ENCODE measurements at regions not wholly inside any gene's neighbourhood (a gene's known extent, or its start where the extent isn't known, plus 50 kb on each side); places are given as distances from the start of the nearest gene placed in this dataset.

GRCh38 chr1:60268451-60268850 is 194.9 kb upstream of the C1orf87 start:
- ChIA-PET POLR2A (ENCODE audit: partially characterized antibody) (no interaction called here), CTCF (ENCODE audit: partially characterized antibody) (interaction anchor here (0.6 to 2.1 kb wide), 3 partner anchors 13 to 296 kb away, joined by 3 to 14 read pairs (median 4); no protein-coding TSS in a partner anchor)
- no peak overlapping the region for H2BK20ac ChIP-seq (ENCODE audit: low read length)
- H3K23me2 ChIP-seq (ENCODE audit: low read depth, low read length) = no peaks in the 10 kb centered on the region; the same call in 1 of the 2 replicates
- no peak overlapping the region for H3K4ac ChIP-seq (replicated peaks; ENCODE audit: insufficient read length, low read depth, low read length)
- H2BK15ac ChIP-seq (ENCODE audit: low read length) = no peak overlapping the region
- H4K8ac ChIP-seq (ENCODE audit: extremely low read depth, insufficient read depth, low read length) = 0 out of 2 replicates have a peak overlapping the region, but pooled peaks have one; percentile 51
- H3K14ac ChIP-seq (ENCODE audit: insufficient read length) = no peak overlapping the region
- no peak overlapping the region for H3K9ac ChIP-seq (replicated peaks in 1 of 4; ENCODE audit: extremely low read depth in 1 of 4, low read depth in 3 of 4, low read length in 3 of 4)
- no peaks in the 10 kb centered on the region for H4K20me1 ChIP-seq (replicated peaks in 1 of 2; ENCODE audit: control insufficient read depth in 1 of 2, insufficient read depth in 2 of 2, low read length in 2 of 2)
- H3K4me3 ChIP-seq (ENCODE audit: extremely low read depth in 1 of 4, insufficient read depth in 2 of 4, low read depth in 3 of 4, low read length in 4 of 4) = no peak overlapping the region
- FAIRE-seq (no peak), DNase-seq (ENCODE audit: low read depth in 1 of 2, low spot score in 2 of 2) (no peak)
- no peaks in the 10 kb centered on the region for H3K4me1 ChIP-seq (replicated peaks in 1 of 4; ENCODE audit: control insufficient read depth in 3 of 4, insufficient read depth in 4 of 4, low read length in 3 of 4)
- H3K79me1 ChIP-seq (ENCODE audit: low read depth, low read length) = no peaks in the 10 kb centered on the region
- no peaks in the 10 kb centered on the region for H3K27me3 ChIP-seq (replicated peaks in 1 of 4; ENCODE audit: control insufficient read depth in 3 of 4, extremely low read depth in 1 of 4, insufficient read depth in 3 of 4, low read length in 3 of 4)
- 89% methylated on average over 2 of the region's 2 CpGs; no CpG with 5 or more reads in 1 of the 2 experiments for WGBS, 2 experiments (ENCODE audit: extremely low coverage in 1 of 2, insufficient coverage in 1 of 2, insufficient read length in 1 of 2, insufficient replicate concordance in 2 of 2, low coverage in 1 of 2, low lambda C conversion rate in 2 of 2, missing lambda C conversion rate in 1 of 2)
- H2BK12ac ChIP-seq (ENCODE audit: low read depth, low read length) = no peak overlapping the region
- H3K36me3 ChIP-seq (ENCODE audit: control insufficient read depth in 2 of 4, insufficient read depth in 4 of 4, low read length in 3 of 4) = no peaks in the 10 kb centered on the region
- H4K5ac ChIP-seq (ENCODE audit: insufficient read length, low read depth, low read length) = no peak overlapping the region
- no peaks in the 10 kb centered on the region for H3K79me2 ChIP-seq (ENCODE audit: control insufficient read depth in 1 of 2, insufficient read depth in 2 of 2, low read length in 2 of 2)
- no peak overlapping the region for H3K56ac ChIP-seq (replicated peaks; ENCODE audit: insufficient read length, low read depth, low read length)
- H2BK120ac ChIP-seq (replicated peaks; ENCODE audit: low read depth, low read length) = no peak overlapping the region
- H3K9me3 ChIP-seq (ENCODE audit: insufficient read depth in 2 of 2, low read depth in 1 of 2, low read length in 1 of 2) = no peaks in the 10 kb centered on the region
- H3K18ac ChIP-seq (ENCODE audit: extremely low read depth, low read length) = no peak overlapping the region
- no peak overlapping the region for H3K27ac ChIP-seq (ENCODE audit: low read depth, low read length)
- TF ChIP-seq ATF3 (IDR thresholded peaks at IDR 0.05; ENCODE audit: insufficient read depth, low read depth, low read length) = no peak
- H2AK5ac ChIP-seq (ENCODE audit: low read depth, low read length) = no peak overlapping the region
- no peak overlapping the region for H3K23ac ChIP-seq (ENCODE audit: insufficient read length)
- no peak overlapping the region for H3K4me2 ChIP-seq (ENCODE audit: insufficient read depth in 1 of 2, low read depth in 2 of 2, low read length in 2 of 2)
- H4K91ac ChIP-seq (replicated peaks; ENCODE audit: insufficient read length, low read length) = no peak overlapping the region
- no peak overlapping the region for H2AFZ ChIP-seq (ENCODE audit: low read length)
- no peak overlapping the region for H2BK5ac ChIP-seq (ENCODE audit: low read depth, low read length)
